H9 (cell line): ENCODE measurements at regions not wholly inside any gene's neighbourhood (a gene's known extent, or its start where the extent isn't known, plus 50 kb on each side); places are given as distances from the start of the nearest gene placed in this dataset.

Experiments used
- DNase-seq: peaks from one replicate; pipeline ENCODE4 v3.0.0-alpha.2; 2017
- H2AFZ ChIP-seq: one replicate; pipeline ENCODE4 v1.6.1; 2013; ENCODE audit warnings: mild to moderate bottlenecking, low read length, control low read depth, moderate library complexity
- H2AK5ac ChIP-seq: 2 replicates; pipeline ENCODE4 v1.6.1; 2013; ENCODE audit warnings: low read length, control low read depth, mixed read lengths; ENCODE audit not compliant: insufficient read length
- H2BK120ac ChIP-seq: one replicate; pipeline ENCODE4 v1.6.1; 2013; ENCODE audit warnings: low read depth, mild to moderate bottlenecking, low read length, control low read depth, inconsistent platforms; ENCODE audit not compliant: poor library complexity, severe bottlenecking
- H2BK12ac ChIP-seq: 2 replicates; pipeline ENCODE4 v1.6.1; 2013; ENCODE audit warnings: low read length, control low read depth, mixed read lengths, low read depth; ENCODE audit not compliant: insufficient read length
- H2BK15ac ChIP-seq: 2 replicates; pipeline ENCODE4 v1.6.1; 2013; ENCODE audit warnings: low read depth, low read length, control low read depth
- H2BK20ac ChIP-seq: one replicate; pipeline ENCODE4 v1.6.1; 2013; ENCODE audit warnings: low read depth, mild to moderate bottlenecking, low read length, control low read depth, inconsistent platforms; ENCODE audit not compliant: poor library complexity, severe bottlenecking
- H2BK5ac ChIP-seq: 2 replicates; pipeline ENCODE4 v1.6.1; 2013; ENCODE audit warnings: low read length, control low read depth, mixed read lengths; ENCODE audit not compliant: insufficient read length
- H3K14ac ChIP-seq: 2 replicates; pipeline ENCODE4 v1.6.1; 2013; ENCODE audit warnings: low read length, control low read depth; ENCODE audit not compliant: insufficient read depth
- H3K18ac ChIP-seq: 2 replicates; pipeline ENCODE4 v1.6.1; 2013; ENCODE audit warnings: low read depth, mild to moderate bottlenecking, mixed read lengths, low read length, control low read depth; ENCODE audit not compliant: insufficient read length
- H3K23ac ChIP-seq: 2 replicates; pipeline ENCODE4 v1.6.1; 2013; ENCODE audit warnings: low read length, control low read depth, mixed read lengths, low read depth; ENCODE audit not compliant: insufficient read length
- H3K23me2 ChIP-seq: 2 replicates; pipeline ENCODE4 v1.6.1; 2013; ENCODE audit warnings: low read depth, mild to moderate bottlenecking, mixed read lengths, low read length, control low read depth; ENCODE audit not compliant: insufficient read length, poor library complexity, severe bottlenecking
- H3K27ac ChIP-seq: 2 replicates; pipeline ENCODE4 v1.5.1; 2013; ENCODE audit warnings: low read length, control low read depth, mixed read lengths, low read depth; ENCODE audit not compliant: insufficient read length
- H3K27me3 ChIP-seq: 2 replicates; pipeline ENCODE4 v1.6.1; 2013; ENCODE audit warnings: low read length, control low read depth, inconsistent platforms; ENCODE audit not compliant: insufficient read depth
- H3K4ac ChIP-seq: 2 replicates; pipeline ENCODE4 v1.6.1; 2013; ENCODE audit warnings: low read depth, mild to moderate bottlenecking, control low read depth, inconsistent platforms, low read length, moderate library complexity
- H3K4me1 ChIP-seq: 2 replicates; pipeline ENCODE4 v1.6.1; 2013; ENCODE audit warnings: low read length, control low read depth, inconsistent platforms; ENCODE audit not compliant: insufficient read depth
- H3K4me2 ChIP-seq: 2 replicates; pipeline ENCODE4 v1.6.1; 2013; ENCODE audit warnings: low read length, control low read depth, mixed read lengths; ENCODE audit not compliant: insufficient read length, insufficient read depth
- H3K56ac ChIP-seq: 2 replicates; pipeline ENCODE4 v1.6.1; 2013; ENCODE audit warnings: low read depth, mild to moderate bottlenecking, mixed read lengths, low read length, control low read depth; ENCODE audit not compliant: insufficient read length
- H3K79me1 ChIP-seq: 2 replicates; pipeline ENCODE4 v1.6.1; 2013; ENCODE audit warnings: low read depth, mild to moderate bottlenecking, moderate library complexity, low read length, control low read depth, inconsistent platforms; ENCODE audit not compliant: insufficient read depth, poor library complexity, severe bottlenecking
- H3K79me2 ChIP-seq: 2 replicates; pipeline ENCODE4 v1.6.1; 2013; ENCODE audit warnings: low read length, control low read depth, inconsistent platforms; ENCODE audit not compliant: insufficient read depth
- H3K9ac ChIP-seq: 2 replicates; pipeline ENCODE4 v1.6.1; 2013; ENCODE audit warnings: low read length, control low read depth, mixed read lengths; ENCODE audit not compliant: insufficient read length; ENCODE audit errors: extremely low read depth
- H3K9me3 ChIP-seq: one replicate; pipeline ENCODE4 v1.6.1; 2013; ENCODE audit warnings: low read depth, low read length, inconsistent platforms; ENCODE audit not compliant: control insufficient read depth
- H3T11ph ChIP-seq: one replicate; pipeline ENCODE4 v1.6.1; 2013; ENCODE audit warnings: mild to moderate bottlenecking, low read length, control low read depth, inconsistent platforms
- H4K20me1 ChIP-seq: one replicate; pipeline ENCODE4 v1.6.1; 2013; ENCODE audit not compliant: control insufficient read depth, insufficient read length, insufficient read depth
- H4K5ac ChIP-seq: 2 replicates; pipeline ENCODE4 v1.6.1; 2013; ENCODE audit warnings: low read depth, mild to moderate bottlenecking, mixed read lengths, low read length, control low read depth; ENCODE audit not compliant: insufficient read length
- H4K8ac ChIP-seq: replicated peaks from 2 replicates; pipeline ENCODE4 v1.6.1; 2013; ENCODE audit warnings: low read length, control low read depth, mixed read lengths, low read depth; ENCODE audit not compliant: insufficient read length
- H4K91ac ChIP-seq: 2 replicates; pipeline ENCODE4 v1.6.1; 2013; ENCODE audit warnings: low read depth, mild to moderate bottlenecking, moderate library complexity, mixed read lengths, low read length, control low read depth; ENCODE audit not compliant: insufficient read length
- H3K27ac Mint-ChIP-seq, 3 experiments: 2 replicates in 2 of 3; 3 replicates in 1 of 3; pipeline ENCODE4 v1.8.0; 2020 to 2021; ENCODE audit warnings: mixed read lengths in 3 of 3, mild to moderate bottlenecking in 1 of 3, moderate library complexity in 1 of 3
- H3K27me3 Mint-ChIP-seq: 2 replicates; pipeline ENCODE4 v1.8.0; 2021; ENCODE audit warnings: low read depth, mild to moderate bottlenecking, moderate library complexity, mixed read lengths
- H3K36me3 Mint-ChIP-seq, 3 experiments: 2 replicates in 2 of 3; 3 replicates in 1 of 3; pipeline ENCODE4 v1.8.0; 2020 to 2021; ENCODE audit warnings: low read depth in 3 of 3, mixed read lengths in 3 of 3; ENCODE audit not compliant: insufficient read depth in 1 of 3
- H3K4me1 Mint-ChIP-seq, 2 experiments: 2 replicates each; pipeline ENCODE4 v1.8.0; 2020; ENCODE audit warnings: mixed read lengths in 2 of 2
- H3K4me3 Mint-ChIP-seq, 2 experiments: 2 replicates in 1 of 2; 3 replicates in 1 of 2; pipeline ENCODE4 v1.8.0; 2020 to 2021; ENCODE audit warnings: mild to moderate bottlenecking in 2 of 2, mixed read lengths in 2 of 2, moderate library complexity in 1 of 2
- H3K9me3 Mint-ChIP-seq, 2 experiments: 2 replicates in 1 of 2; 3 replicates in 1 of 2; pipeline ENCODE4 v1.8.0; 2020; ENCODE audit warnings: mild to moderate bottlenecking in 2 of 2, mixed read lengths in 2 of 2, moderate library complexity in 1 of 2
- CTCF ChIP-seq: fragments of 200-600 bp; sonication (generic); conservative IDR thresholded peaks from 3 replicates; pipeline ENCODE4 v1.8.0; 2021; ENCODE audit warnings: antibody characterized with exemption, mild to moderate bottlenecking
- WGBS: extraction: QIAGEN DNeasy Blood & Tissue Kit; methylation state at CpG from one replicate; pipeline ENCODE4 v1.1.7; 2013; ENCODE audit warnings: missing lambda C conversion rate, low lambda C conversion rate, mixed read lengths; ENCODE audit not compliant: insufficient read length; ENCODE audit errors: extremely low coverage; 5-methylcytosine and 5-hydroxymethylcytosine counted together

DNA sequence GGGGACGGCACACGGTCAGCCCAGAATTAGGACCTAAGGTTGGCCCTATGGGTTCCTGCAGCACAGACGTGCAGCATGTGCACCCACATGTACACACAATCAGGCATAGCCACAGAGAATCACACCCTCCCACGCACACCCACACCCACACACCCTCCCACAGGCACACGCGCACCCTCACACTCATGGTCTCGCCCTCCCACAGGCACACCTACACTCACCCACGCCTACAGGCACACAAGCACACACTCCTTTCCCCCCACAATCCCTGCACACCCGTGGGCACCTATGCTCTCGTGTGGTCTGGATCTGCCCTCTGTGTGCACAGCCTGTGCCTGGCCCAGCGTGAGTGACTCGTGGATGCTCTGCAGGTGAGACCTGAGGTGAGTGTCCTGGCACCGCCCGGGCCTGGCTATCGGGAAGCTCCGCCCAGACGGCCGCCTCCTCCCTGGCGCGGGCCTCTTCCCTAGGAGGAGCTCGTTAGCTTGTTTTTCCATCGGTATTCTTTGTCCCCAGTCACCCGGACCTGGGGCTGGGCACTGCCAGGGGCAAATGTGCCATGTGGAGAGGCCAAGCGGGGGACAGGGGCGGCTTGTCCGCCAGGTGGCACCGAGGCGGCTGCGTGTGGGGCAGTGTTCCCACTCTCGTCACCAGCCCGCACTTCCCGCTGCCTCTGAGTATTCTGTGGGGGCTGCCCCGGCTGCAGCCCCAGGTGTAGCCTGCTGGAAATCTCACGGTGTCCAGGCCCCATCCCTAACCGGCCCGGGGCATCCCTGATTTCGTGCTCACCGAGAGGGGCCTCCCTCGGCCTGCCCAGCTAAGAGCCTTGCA lies 110.2 kb upstream of the FAM20C start:
- Histone ChIP-seq H3K79me1 (no peaks in the 10 kb centered on the region), H3K23me2 (no peaks in the 10 kb centered on the region), H3K23ac (no peak overlapping the region), H3K9me3 (no peaks in the 10 kb centered on the region), H4K91ac (no peak overlapping the region), H2BK15ac (no peak overlapping the region), H3K4me2 (no peak overlapping the region), H4K5ac (no peak overlapping the region), H2AFZ (no peak overlapping the region), H3K56ac (no peak overlapping the region), H3K14ac (peak overlapping the region; percentile 67; the same call in 1 of the 2 replicates), H3K27ac (no peak overlapping the region), H3K4me1 (peaks cover 3% of the 10 kb centered on the region; the same call in 1 of the 2 replicates), H3K18ac (no peak overlapping the region), H2BK12ac (no peak overlapping the region), H3K4ac (no peak overlapping the region), H2BK20ac (no peak overlapping the region), H4K8ac (no peak overlapping the region), H2BK5ac (no peak overlapping the region), H3K9ac (no peak overlapping the region), H2BK120ac (no peak overlapping the region), H3T11ph (no peak overlapping the region), H3K79me2 (no peaks in the 10 kb centered on the region; the same call in 1 of the 2 replicates), H3K27me3 (no peaks in the 10 kb centered on the region), H2AK5ac (no peak overlapping the region), H4K20me1 (no peaks in the 10 kb centered on the region)
- Mint-ChIP-seq H3K4me3 (peak overlapping the region in 1 of 2 experiments; percentile 44; a peak in 2 of 5 replicates), H3K27ac (peak overlapping the region in 2 of 3 experiments; percentile 21 to 64; a peak in 2 of 7 replicates), H3K36me3 (peaks cover 0 to 1% (median 0%) of the 10 kb centered on the region in 3 experiments; a peak in 1 of 7 replicates), H3K27me3 (peaks cover 5% of the 10 kb centered on the region), H3K4me1 (peaks cover 28 to 33% of the 10 kb centered on the region in 2 experiments), H3K9me3 (no peaks in the 10 kb centered on the region)
- peak; percentile 73 for DNase-seq
- WGBS = no CpG with 5 or more reads among the region's 39 CpGs
- peak; percentile 30; the same call in 1 of the 3 replicates for TF ChIP-seq CTCF
